ENCODE measurements at regions not wholly inside any gene's neighbourhood (a gene's known extent, or its start where the extent isn't known, plus 50 kb on each side); places are given as distances from the start of the nearest gene placed in this dataset.

DNA sequence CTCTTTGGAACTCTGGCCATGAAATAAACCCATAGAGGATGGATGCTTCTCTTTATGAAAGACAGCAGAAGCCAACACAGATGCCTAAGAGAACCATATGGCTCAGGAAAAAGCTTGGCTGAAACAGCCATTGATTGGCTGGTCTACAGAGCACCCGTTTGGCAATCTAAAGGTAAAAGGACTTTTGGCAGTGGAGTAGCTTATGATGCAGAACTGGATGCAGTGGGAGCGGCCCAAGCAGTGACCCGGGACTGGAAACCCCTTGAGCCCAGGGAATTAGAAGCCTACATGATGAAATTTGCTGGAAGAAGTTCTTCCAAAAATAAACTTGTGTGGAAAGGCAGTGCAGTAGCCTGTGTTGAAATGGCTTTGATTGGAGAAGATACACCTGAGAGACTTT lies 360.2 kb downstream of the NR2F2 start:
- TF ChIP-seq, protein P1, sequence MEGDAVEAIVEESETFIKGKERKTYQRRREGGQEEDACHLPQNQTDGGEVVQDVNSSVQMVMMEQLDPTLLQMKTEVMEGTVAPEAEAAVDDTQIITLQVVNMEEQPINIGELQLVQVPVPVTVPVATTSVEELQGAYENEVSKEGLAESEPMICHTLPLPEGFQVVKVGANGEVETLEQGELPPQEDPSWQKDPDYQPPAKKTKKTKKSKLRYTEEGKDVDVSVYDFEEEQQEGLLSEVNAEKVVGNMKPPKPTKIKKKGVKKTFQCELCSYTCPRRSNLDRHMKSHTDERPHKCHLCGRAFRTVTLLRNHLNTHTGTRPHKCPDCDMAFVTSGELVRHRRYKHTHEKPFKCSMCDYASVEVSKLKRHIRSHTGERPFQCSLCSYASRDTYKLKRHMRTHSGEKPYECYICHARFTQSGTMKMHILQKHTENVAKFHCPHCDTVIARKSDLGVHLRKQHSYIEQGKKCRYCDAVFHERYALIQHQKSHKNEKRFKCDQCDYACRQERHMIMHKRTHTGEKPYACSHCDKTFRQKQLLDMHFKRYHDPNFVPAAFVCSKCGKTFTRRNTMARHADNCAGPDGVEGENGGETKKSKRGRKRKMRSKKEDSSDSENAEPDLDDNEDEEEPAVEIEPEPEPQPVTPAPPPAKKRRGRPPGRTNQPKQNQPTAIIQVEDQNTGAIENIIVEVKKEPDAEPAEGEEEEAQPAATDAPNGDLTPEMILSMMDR (IDR thresholded peaks at IDR 0.05; ENCODE audit: low read depth, low read length): no peak
- TF ChIP-seq EZH2phosphoT487 (IDR thresholded peaks at IDR 0.05; ENCODE audit: low read depth): no peak

Data from OCI-LY3 (cell line).